NCI-H1436 treated with DMSO at 0.1 percent for 48 hours (cell line): ENCODE measurements at regions not wholly inside any gene's neighbourhood (a gene's known extent, or its start where the extent isn't known, plus 50 kb on each side); places are given as distances from the start of the nearest gene placed in this dataset.

ENCODE experiments used
- DNase-seq: peaks from one replicate; lab custom pipeline; 2025; lab: John Stamatoyannopoulos, UW

DNA sequence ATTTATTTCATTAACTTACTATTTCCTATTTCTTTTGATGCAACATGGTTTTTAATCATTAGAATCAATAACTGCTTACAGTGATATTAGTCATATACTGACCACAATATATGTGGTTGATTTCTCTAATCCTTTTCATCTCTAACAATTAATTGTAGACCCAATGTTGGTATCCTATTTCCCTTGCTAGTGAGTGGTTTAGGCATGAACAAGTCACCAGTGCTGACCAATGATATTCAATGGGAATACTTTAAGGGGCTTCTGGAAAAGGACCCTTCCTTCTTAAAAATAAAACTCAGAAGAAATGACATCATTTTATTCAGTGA is 672.4 kb upstream of the GRAMD2B start:
- no peak for DNase-seq

GRCh38 chr5:125756456-125756855 is 666.8 kb upstream of the GRAMD2B start:
- DNase-seq, result no peak

DNA sequence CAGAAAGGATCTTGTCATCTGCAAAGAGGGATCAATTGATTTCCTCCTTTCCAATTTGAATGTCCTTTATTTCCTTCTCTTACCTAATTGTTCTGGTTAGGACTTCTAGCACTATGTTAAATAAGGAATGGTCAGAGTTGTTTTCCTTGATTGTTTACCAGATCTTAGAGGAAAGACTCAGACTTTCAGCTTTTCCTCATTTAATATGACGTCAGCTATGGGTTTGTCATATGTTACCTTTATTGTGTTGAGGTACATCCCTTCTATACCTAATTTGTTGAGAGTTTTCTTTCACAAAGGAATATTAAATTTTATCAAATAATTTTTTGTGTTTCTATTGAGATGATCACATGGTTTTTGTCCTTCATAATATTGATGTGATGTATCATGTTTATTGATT is 656.5 kb upstream of the GRAMD2B start:
- no peak for DNase-seq

DNA sequence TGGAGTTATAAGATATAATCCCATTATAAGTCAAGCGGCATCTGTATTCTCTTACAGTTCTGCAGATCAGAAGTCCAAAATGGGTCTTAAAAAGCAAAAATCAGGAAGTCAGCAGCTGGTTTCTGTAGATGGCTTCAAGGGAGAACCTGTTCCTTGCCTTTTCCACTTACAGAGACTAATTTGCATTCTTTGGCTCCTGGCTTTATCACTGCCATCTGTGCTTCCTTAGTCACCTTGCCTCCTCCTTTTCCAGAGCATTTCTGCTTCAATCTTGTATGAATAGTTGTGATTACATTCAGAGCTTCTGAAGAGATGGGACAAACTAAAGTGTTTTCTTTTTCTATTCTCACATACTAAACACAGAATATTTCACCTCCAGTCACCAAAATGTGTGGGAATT is 647.3 kb upstream of the GRAMD2B start:
- no peak for DNase-seq

DNA sequence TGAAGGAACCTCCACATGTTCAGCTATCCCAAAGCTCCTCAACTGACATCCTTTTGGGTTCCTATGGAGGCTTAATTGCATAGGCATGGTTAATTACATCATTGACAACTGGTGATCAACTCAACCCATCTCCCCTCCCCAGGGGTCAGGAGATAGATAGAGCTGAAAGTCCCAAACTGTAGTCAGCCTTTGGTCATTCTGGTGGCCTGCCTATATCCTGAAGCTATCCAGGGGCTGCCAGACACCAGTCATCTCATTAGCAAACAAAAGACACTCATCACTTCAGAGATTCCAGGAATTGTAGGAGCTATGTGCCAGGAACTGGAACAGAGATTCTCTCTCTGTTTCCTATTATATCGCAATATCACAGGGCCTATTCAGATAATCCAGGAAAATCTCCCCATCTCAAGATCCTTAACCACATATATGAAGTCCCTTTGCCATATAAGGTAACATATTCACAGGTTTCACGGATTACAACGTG is 646.5 kb upstream of the GRAMD2B start:
- no peak for DNase-seq

- DNase-seq, result no peak
Measured at GRCh38 chr5:125778791-125779190, 644.4 kb upstream of the GRAMD2B start.

- DNase-seq, result no peak
Measured at GRCh38 chr5:125785407-125785806, 637.8 kb upstream of the GRAMD2B start.

DNA sequence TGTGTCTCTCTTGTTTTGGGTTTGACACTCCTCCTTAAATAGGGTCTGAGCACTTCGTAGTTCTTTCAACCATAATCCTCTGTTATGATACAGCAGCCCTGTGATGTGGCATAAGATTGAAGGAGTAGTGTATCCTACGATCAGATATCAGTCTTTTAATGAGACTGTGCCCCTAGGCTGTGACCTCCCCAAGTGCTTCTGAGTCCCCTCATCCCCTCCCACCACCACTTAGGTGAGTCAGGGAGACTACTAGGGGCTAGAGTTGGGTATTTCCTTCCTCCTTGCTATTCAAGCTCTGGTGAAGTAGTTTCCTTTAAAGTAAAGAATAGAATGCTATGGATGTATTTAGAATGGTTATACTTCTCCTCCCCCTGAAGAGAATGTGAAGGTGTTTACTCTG is 637.2 kb upstream of the GRAMD2B start:
- DNase-seq, result no peak

DNA sequence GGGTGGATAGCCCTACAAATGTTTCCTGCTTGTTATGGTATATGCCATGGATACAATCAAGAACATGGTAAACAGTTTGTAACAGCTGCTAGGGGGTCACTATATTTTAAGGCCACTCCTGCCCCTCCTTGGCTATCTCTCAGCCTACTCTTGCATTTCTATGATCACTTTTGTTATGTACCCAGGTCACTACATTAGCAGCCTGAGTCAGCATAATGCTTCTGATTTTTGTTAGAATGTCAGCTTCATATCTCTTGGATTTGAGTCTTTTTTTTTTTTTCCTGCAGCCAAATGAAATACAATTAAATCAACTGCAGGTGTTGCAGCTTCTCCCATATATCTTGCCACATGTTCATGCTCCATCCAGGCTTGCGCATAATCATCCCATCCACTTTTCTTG is 629.7 kb upstream of the GRAMD2B start:
- no peak for DNase-seq

DNA sequence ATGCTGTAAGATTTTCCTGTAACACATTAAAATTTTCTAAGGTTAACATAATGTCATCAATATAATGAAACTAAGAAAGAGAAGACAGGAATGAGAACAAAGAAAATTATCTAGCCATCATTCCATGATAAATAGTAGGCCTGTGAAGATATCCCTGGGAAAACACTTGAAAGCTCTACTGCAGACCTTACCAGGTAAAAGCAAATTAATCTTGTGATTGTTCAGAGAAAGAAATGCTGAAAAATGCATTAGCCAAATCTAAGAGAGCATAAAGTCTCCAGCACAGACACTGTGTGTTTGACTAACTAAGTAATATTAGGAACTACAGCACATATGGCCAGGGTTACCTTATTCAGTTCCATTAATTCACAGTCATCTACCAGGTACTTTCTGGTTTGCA is 628.3 kb upstream of the GRAMD2B start:
- DNase-seq, result no peak

GRCh38 chr5:125798307-125798706 is 624.9 kb upstream of the GRAMD2B start:
- DNase-seq, result no peak

DNA sequence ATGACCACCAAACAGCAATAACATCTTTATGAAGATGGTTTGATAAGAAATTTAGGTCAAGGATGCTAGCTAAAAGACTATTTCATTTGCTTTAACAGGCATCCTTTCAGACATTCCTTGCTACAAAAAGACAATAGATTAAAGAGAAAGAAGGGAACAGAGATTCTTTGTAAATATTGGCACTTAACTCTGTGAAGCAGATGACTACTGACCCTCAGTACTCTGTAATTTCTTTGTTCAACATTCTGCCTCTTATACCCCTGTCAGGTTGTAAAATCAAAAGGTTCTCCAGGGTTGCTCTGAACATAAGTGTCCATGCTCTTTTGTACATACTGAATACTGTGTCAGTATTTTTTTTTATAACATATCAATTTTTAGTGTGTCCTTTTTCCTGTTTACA is 610.6 kb upstream of the GRAMD2B start:
- no peak for DNase-seq

GRCh38 chr5:125813221-125813974 is 609.8 kb upstream of the GRAMD2B start:
- no peak for DNase-seq

DNA sequence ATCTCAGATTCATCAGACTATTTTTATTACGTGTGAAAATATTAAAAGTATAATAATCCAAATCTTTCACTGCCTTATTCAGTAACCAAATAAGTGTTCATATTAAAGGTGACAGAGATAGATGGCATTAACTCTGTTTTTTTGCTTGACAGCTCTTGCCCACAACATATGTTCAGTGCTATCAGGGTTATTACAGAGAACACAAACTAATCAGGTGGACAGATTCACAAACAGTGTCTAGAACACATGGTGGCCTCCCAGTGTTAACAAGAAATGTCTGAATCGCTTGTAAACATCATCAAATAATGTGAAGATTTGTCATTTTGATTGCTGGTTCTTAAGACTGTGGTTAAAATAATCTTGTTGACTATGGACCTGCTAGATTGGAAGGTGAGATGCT is 609.1 kb upstream of the GRAMD2B start:
- DNase-seq, result no peak

- DNase-seq, result no peak
Measured at GRCh38 chr5:125823572-125823971, 599.6 kb upstream of the GRAMD2B start.

- no peak for DNase-seq
Measured at GRCh38 chr5:125826214-125826613, 597.0 kb upstream of the GRAMD2B start.

- no peak for DNase-seq
Measured at GRCh38 chr5:125829349-125829748, 593.9 kb upstream of the GRAMD2B start.

- DNase-seq, result no peak
Measured at GRCh38 chr5:125833398-125833797, 589.8 kb upstream of the GRAMD2B start.

DNA sequence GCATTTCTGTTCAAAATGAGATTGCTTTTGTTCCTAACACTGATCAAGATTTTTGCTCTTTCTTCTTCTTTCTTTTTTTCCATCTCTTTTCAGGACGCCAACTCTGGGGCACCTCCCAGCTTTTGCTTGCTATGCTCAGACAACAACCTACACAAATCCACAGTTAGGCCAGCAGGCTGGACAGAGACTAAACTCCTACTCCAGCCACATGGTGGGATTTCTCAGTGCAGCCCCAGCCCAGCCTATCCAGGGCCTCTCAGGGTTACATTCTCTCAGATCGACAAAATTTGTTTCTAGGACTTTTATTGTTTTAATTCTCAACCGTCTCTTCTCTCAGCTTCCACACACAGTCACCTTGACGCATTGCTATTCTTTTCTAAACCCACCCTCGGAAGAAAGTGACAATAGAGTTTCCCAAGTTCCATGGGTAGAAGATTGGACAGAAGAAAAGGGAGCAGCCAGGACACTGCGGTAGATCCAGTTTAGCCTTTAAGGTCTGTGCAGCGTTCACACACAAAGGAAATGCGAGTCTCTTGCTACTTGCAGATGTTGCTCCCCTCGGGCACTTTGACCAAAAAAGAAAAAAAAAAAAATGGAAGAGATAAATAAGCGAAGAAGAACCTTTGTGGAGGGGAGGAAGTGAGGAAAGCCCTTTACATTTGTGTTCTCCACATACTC is 588.6 kb upstream of the GRAMD2B start:
- no peak for DNase-seq

DNA sequence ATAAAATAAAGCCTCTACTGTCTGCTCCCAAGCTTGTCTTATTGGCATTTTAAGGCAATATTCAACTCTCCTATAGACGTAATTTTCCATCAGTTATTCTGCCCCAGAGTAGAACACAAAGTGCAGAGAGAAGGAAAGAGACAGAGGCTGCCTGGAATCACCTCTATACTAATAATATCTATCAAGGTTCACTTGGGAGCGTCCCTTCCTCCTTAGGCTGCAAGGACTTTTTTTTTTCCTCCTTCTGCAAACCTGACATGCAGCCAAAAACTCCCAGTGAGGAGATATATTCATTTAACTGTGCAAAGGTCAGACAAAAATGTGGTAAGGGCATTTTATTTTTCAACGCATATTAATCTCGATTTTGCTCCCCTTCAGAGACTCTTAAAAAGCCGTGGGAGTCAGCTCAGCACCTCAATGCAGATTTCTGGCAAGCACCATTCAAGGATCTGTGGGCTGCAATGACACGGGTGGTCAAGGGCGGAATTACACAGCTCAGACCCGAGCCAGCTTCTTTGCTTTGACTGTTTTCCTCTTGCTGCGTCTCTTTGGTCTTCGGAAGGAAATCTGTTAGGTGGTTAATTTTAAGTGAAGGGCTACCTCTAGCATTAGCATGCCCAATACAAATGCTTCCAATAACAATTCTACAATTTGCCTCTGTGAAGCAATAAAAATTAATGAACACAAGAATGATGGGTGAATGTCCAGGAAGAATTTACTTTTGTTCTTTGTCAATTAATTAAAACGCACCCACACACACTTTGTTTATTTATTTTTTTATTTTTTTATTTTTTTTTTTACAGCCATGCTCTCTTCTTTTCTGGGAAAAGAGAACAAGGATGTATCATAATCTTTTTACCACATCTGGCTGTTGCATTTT is 587.7 kb upstream of the GRAMD2B start:
- no peak for DNase-seq

DNA sequence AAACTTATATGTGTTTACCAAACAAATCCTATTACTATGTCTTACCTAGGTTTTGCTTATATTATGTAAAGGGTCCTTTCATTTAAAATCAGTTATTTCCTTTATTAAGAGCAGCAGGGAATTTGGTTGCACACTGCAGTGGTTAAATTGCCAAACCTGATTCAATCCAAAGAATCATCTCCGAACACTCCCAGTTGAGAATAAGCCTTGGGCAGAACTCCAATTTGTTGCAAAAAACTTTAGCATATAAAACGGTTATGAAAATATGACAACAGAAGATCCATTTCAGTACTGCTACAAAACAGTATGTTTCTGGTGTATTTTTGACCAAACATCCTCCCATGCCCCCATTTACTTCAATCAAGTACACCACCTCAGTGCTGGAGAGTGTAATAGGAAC is 587.0 kb upstream of the GRAMD2B start:
- no peak for DNase-seq

GRCh38 chr5:125837866-125838265 is 585.3 kb upstream of the GRAMD2B start:
- DNase-seq, result no peak

DNA sequence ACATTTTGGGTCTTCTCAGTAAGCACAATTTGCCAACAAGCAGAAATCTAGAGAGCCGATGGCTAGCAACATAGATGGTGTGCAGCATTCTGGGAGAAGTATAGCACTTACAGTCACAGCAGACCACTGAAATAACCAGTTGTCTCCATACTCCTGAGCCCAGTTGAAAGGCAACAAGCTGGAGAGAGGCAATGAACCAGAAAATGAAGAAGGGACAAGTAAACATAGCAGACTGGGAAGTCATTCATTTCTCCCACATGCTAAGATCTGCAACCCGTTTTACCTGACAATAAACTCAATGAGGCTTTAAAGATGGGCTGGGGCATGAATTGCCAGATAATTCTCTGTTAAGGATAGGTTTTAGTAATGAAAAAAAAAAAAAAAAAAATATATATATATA is 575.6 kb upstream of the GRAMD2B start:
- no peak for DNase-seq
